Neuronal stem cell (in vitro differentiated cells): ENCODE measurements at regions not wholly inside any gene's neighbourhood (a gene's known extent, or its start where the extent isn't known, plus 50 kb on each side); places are given as distances from the start of the nearest gene placed in this dataset.

Experiments
- DNase-seq: peaks from one replicate; pipeline ENCODE4 v3.0.0-alpha.2; 2013; ENCODE audit warnings: low spot score
- H2AFZ ChIP-seq: one replicate; pipeline ENCODE4 v1.6.1; 2013; ENCODE audit warnings: mild to moderate bottlenecking, low read length, inconsistent platforms
- H2AK5ac ChIP-seq: 2 replicates; pipeline ENCODE4 v1.6.1; 2013; ENCODE audit warnings: low read depth, mild to moderate bottlenecking, inconsistent platforms, low read length, moderate library complexity, mixed read lengths
- H2BK120ac ChIP-seq: 2 replicates; pipeline ENCODE4 v1.6.1; 2013; ENCODE audit warnings: low read depth, mild to moderate bottlenecking, inconsistent platforms, low read length, moderate library complexity, mixed read lengths
- H2BK12ac ChIP-seq: one replicate; pipeline ENCODE4 v1.6.1; 2013; ENCODE audit warnings: low read length, inconsistent platforms
- H2BK15ac ChIP-seq: 2 replicates; pipeline ENCODE4 v1.6.1; 2013; ENCODE audit warnings: mild to moderate bottlenecking, low read length, inconsistent platforms, mixed read lengths
- H2BK5ac ChIP-seq: one replicate; pipeline ENCODE4 v1.6.1; 2013; ENCODE audit warnings: inconsistent platforms, mild to moderate bottlenecking, low read length, moderate library complexity
- H3K14ac ChIP-seq: one replicate; pipeline ENCODE4 v1.6.1; 2013; ENCODE audit warnings: low read length, inconsistent platforms
- H3K18ac ChIP-seq: 2 replicates; pipeline ENCODE4 v1.6.1; 2013; ENCODE audit warnings: low read length, inconsistent platforms
- H3K23ac ChIP-seq: 2 replicates; pipeline ENCODE4 v1.6.1; 2013; ENCODE audit warnings: low read depth, mild to moderate bottlenecking, mixed read lengths, low read length, inconsistent platforms; ENCODE audit not compliant: poor library complexity
- H3K27ac ChIP-seq: replicated peaks from 3 replicates; pipeline ENCODE4 v1.5.1; 2013; ENCODE audit warnings: low read length, inconsistent platforms
- H3K27me3 ChIP-seq, 3 experiments: 2 replicates each; pipeline ENCODE4 v1.6.1; 2013; ENCODE audit warnings: low read length in 3 of 3, mild to moderate bottlenecking in 2 of 3, inconsistent platforms in 1 of 3, low read depth in 1 of 3, mixed read lengths in 1 of 3, moderate library complexity in 1 of 3; ENCODE audit not compliant: control insufficient read depth in 3 of 3, insufficient read depth in 3 of 3
- H3K36me3 ChIP-seq, 2 donors: replicated peaks in 1 of 2; 2 replicates each; pipeline ENCODE4 v1.6.1; 2013; ENCODE audit warnings: low read length in 2 of 2; ENCODE audit not compliant: control insufficient read depth in 2 of 2, insufficient read depth in 2 of 2
- H3K4ac ChIP-seq: 2 replicates; pipeline ENCODE4 v1.6.1; 2013; ENCODE audit warnings: inconsistent platforms, mild to moderate bottlenecking, low read length, moderate library complexity
- H3K4me1 ChIP-seq, 2 donors: 1 replicate in 1 of 2; 2 replicates in 1 of 2; pipeline ENCODE4 v1.6.1; 2013; ENCODE audit warnings: low read length in 2 of 2, low read depth in 1 of 2; ENCODE audit not compliant: control insufficient read depth in 2 of 2, insufficient read depth in 1 of 2
- H3K4me2 ChIP-seq: one replicate; pipeline ENCODE4 v1.6.1; 2013; ENCODE audit warnings: mild to moderate bottlenecking, low read length, inconsistent platforms; ENCODE audit not compliant: insufficient read depth, poor library complexity, severe bottlenecking
- H3K4me3 ChIP-seq, 2 donors: 2 replicates each; pipeline ENCODE4 v1.5.1; 2013; ENCODE audit warnings: low read length in 2 of 2, mild to moderate bottlenecking in 2 of 2, inconsistent platforms in 1 of 2, moderate library complexity in 1 of 2
- H3K79me1 ChIP-seq: one replicate; pipeline ENCODE4 v1.6.1; 2013; ENCODE audit warnings: low read depth, mild to moderate bottlenecking, inconsistent platforms, low read length, moderate library complexity
- H3K9ac ChIP-seq: one replicate; pipeline ENCODE4 v1.6.1; 2013; ENCODE audit warnings: mild to moderate bottlenecking, low read depth, low read length, inconsistent platforms; ENCODE audit not compliant: poor library complexity
- H3K9me3 ChIP-seq, 2 donors: replicated peaks in 1 of 2; 2 replicates each; pipeline versions ENCODE3 to v1.6.1; 2013; ENCODE audit warnings: low read length in 2 of 2, mild to moderate bottlenecking in 2 of 2, inconsistent platforms in 1 of 2, low read depth in 1 of 2, mixed read lengths in 1 of 2, moderate library complexity in 1 of 2; ENCODE audit not compliant: control insufficient read depth in 2 of 2, insufficient read depth in 1 of 2
- H4K8ac ChIP-seq: one replicate; pipeline ENCODE4 v1.6.1; 2013; ENCODE audit warnings: low read depth, mild to moderate bottlenecking, inconsistent platforms, low read length, moderate library complexity
- H4K91ac ChIP-seq: one replicate; pipeline ENCODE4 v1.6.1; 2013; ENCODE audit warnings: low read length, low read depth, mild to moderate bottlenecking, inconsistent platforms; ENCODE audit not compliant: poor library complexity
- WGBS, 2 donors: extraction: QIAGEN DNeasy Blood & Tissue Kit; methylation state at CpG; one replicate each; pipeline ENCODE4 v1.1.7; 2013; ENCODE audit warnings: missing lambda C conversion rate in 2 of 2, mixed read lengths in 1 of 2; ENCODE audit not compliant: insufficient read length in 2 of 2, insufficient replicate concordance in 1 of 2; ENCODE audit errors: extremely low coverage in 2 of 2; 5-methylcytosine and 5-hydroxymethylcytosine counted together

DNA sequence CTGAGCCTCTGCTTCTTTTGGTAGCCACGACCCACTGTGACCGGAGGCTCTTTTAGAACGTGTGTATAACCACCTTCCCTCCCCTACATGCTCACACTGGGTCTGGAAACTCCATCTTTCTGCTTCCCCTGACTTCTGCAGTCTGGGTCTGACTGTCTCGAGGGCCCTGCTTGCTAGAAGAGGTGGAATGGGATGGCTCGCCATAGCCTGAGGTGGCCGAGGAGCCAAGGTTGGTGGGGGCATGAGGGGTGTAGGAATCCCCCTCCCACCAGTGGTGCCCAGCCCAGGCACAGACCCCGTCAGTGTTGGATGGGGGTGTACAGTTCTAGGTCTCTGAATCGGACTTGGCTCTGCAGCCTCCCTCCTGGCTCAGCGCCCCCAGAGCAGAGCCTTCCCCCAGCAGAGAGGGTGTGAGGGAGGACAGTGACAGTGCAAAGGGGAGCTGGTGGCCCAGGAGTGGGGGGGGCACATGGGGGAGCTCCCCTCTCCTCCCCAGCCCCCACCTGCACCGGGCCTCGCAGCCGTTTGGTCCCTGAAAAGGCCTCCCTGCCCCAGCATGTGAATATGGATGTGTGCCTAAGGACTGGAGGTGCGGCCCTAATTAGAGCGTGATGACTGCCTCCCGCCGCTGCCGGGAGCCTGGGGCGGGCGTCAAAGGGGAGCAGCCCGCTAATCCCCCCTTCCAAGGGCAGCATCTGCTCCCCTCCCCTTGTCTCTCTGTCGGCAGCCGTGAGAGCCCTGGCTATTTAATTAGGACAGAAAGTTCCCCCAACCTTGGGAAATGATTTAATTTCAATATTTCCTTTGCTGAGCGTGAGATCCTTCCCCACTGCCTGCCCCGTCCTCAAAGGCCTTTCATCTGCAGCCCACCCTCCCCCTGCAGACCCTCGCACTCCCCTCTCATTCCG, 196.2 kb upstream of the C14orf180 start:
- H3K27ac ChIP-seq = peak overlapping the region; percentile 38
- H3K9me3 ChIP-seq = no peaks in the 10 kb centered on the region
- H2AK5ac ChIP-seq = peak overlapping the region; percentile 95
- peak overlapping the region; percentile 62 for H2AFZ ChIP-seq
- peak overlapping the region; percentile 89 for H2BK120ac ChIP-seq
- H3K4me1 ChIP-seq = peaks cover 4 to 24% of the 10 kb centered on the region in 2 donors
- DNase-seq = peak; percentile 52
- no peak overlapping the region for H4K8ac ChIP-seq
- no peak overlapping the region for H4K91ac ChIP-seq
- H3K14ac ChIP-seq = peak overlapping the region; percentile 32
- peaks cover 0 to 35% (median 0%) of the 10 kb centered on the region in 3 experiments for H3K27me3 ChIP-seq
- H3K4ac ChIP-seq = peak overlapping the region; percentile 29
- no peaks in the 10 kb centered on the region for H3K36me3 ChIP-seq
- H3K23ac ChIP-seq = peak overlapping the region; percentile 70
- peak overlapping the region; percentile 99 for H2BK12ac ChIP-seq
- peak overlapping the region; percentile 95 for H2BK15ac ChIP-seq
- peak overlapping the region; percentile 68 for H2BK5ac ChIP-seq
- no CpG with 5 or more reads among the region's 26 CpGs for WGBS, 2 donors
- H3K9ac ChIP-seq = peak overlapping the region; percentile 60
- peak overlapping the region; percentile 92 for H3K18ac ChIP-seq
- no peak overlapping the region for H3K4me3 ChIP-seq
- H3K4me2 ChIP-seq = peak overlapping the region; percentile 19
- no peaks in the 10 kb centered on the region for H3K79me1 ChIP-seq

DNA sequence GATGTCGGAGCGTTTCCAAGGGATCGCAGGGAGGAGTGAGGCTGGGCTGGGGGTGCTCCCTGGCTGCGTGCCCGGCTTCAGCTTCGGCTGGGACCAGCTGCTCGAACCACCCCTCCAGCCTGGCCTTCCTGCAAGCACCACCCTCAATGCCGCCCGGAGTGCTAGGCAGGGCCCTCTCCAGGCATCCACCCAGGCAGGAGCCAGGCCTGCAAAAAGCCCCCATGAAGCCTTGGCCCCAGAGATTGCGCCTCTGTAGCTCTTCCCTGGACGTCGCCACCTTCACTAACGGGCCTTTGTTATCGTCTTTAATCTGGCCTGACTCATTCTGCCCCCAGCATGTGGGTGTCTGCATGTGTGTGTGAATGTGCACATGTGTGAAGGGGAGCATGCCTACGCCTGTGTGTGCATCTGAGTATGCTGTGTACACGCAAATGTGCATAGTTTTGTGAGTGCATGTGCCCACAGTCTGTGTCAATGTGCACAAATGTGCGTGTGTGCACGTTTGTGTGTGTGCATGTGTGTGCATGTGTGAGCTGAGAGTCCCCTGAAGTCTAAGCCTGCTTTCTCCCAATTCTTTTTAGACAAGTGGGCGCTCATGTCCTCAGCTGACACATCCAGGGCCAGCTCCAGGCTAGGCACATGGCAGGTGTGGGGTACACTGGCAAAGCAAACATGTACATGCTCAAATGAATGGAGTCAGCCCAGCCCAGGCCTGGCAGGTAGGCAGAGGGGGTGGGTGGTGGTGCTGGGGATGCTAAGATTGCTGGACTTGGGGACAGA, 195.4 kb upstream of the C14orf180 start:
- WGBS, 2 donors = no CpG with 5 or more reads among the region's 19 CpGs
- peak overlapping the region; percentile 8 for H2BK12ac ChIP-seq
- peak overlapping the region; percentile 27 for H3K18ac ChIP-seq
- H3K79me1 ChIP-seq = peaks cover 2% of the 10 kb centered on the region
- H2BK120ac ChIP-seq = peak overlapping the region; percentile 27
- peak overlapping the region; percentile 2 for H3K9ac ChIP-seq
- peaks cover 0 to 35% (median 0%) of the 10 kb centered on the region in 3 experiments for H3K27me3 ChIP-seq
- no peak overlapping the region for H4K8ac ChIP-seq
- DNase-seq = peak; percentile 37
- H4K91ac ChIP-seq = peak overlapping the region; percentile 0
- H2AK5ac ChIP-seq = peak overlapping the region; percentile 78
- H3K9me3 ChIP-seq = no peaks in the 10 kb centered on the region
- H3K23ac ChIP-seq = peak overlapping the region; percentile 2
- H3K36me3 ChIP-seq = no peaks in the 10 kb centered on the region
- peaks cover 4 to 24% of the 10 kb centered on the region in 2 donors for H3K4me1 ChIP-seq
- peak overlapping the region; percentile 27 for H2BK5ac ChIP-seq
- H3K4me3 ChIP-seq = peak overlapping the region in 1 of 2 donors; percentile 10
- H3K14ac ChIP-seq = no peak overlapping the region
- peak overlapping the region; percentile 38 for H3K27ac ChIP-seq
- peak overlapping the region; percentile 62 for H2AFZ ChIP-seq
- H3K4me2 ChIP-seq = peak overlapping the region; percentile 19
- peak overlapping the region; percentile 71 for H2BK15ac ChIP-seq
- no peak overlapping the region for H3K4ac ChIP-seq

DNA sequence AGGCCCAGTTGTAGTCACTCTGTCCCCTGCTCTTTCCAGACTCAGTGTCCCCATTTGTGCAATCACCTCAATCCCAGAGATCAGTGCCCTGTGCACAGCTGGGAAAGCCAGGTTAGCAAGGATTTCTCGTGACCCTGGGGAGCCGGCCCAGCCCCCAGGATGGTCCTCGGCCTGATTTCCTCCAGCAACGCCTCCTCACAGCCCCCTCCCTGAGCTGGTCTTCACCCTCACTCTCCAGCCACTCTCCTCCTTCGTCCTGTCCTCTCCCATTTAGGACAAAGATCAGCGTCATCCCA, 194.8 kb upstream of the C14orf180 start:
- Histone ChIP-seq H2BK120ac (peak overlapping the region; percentile 0), H3K14ac (no peak overlapping the region), H2AK5ac (peak overlapping the region; percentile 78), H3K4ac (no peak overlapping the region), H3K4me3 (no peak overlapping the region), H2AFZ (no peak overlapping the region), H2BK12ac (peak overlapping the region; percentile 8), H3K18ac (peak overlapping the region; percentile 27), H3K4me1 (peaks cover 4 to 24% of the 10 kb centered on the region in 2 donors), H3K9ac (no peak overlapping the region), H3K4me2 (no peak overlapping the region), H4K8ac (no peak overlapping the region), H3K27me3 (peaks cover 0 to 39% (median 0%) of the 10 kb centered on the region in 3 experiments), H3K23ac (peak overlapping the region; percentile 2), H3K36me3 (no peaks in the 10 kb centered on the region), H3K27ac (no peak overlapping the region), H2BK5ac (peak overlapping the region; percentile 1), H3K79me1 (peaks cover 2% of the 10 kb centered on the region), H4K91ac (peak overlapping the region; percentile 0), H2BK15ac (peak overlapping the region; percentile 71), H3K9me3 (no peaks in the 10 kb centered on the region)
- DNase-seq = no peak
- no CpG with 5 or more reads among the region's 6 CpGs for WGBS, 2 donors

DNA sequence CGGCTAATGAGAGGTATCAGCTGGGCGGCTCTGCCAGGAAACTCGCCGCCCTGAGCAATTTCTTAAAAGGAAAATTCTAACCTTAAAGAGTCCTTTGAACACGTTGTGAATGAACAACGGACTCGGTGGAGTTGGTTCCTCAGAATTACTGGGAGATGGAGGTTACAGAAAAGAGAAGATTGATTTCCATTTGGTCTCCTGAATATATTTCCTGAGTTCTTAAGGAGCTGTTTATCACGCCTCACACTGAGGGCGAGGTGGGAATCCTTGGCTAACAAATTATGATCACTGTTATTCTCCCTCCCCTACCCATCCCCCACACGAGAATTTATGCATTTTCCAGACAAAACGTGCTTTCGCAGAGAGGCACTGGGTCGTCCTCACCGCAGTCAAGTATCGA, 194.5 kb upstream of the C14orf180 start:
- Histone ChIP-seq H2AFZ (no peak overlapping the region), H3K4me1 (peaks cover 4 to 24% of the 10 kb centered on the region in 2 donors), H2BK5ac (no peak overlapping the region), H3K79me1 (peaks cover 2% of the 10 kb centered on the region), H3K18ac (peak overlapping the region; percentile 70), H4K8ac (no peak overlapping the region), H3K9ac (no peak overlapping the region), H2BK12ac (no peak overlapping the region), H3K14ac (no peak overlapping the region), H3K4me2 (no peak overlapping the region), H4K91ac (peak overlapping the region; percentile 40), H2AK5ac (peak overlapping the region; percentile 36), H3K4me3 (no peak overlapping the region), H3K23ac (no peak overlapping the region), H3K27ac (no peak overlapping the region), H3K9me3 (no peaks in the 10 kb centered on the region), H2BK15ac (no peak overlapping the region), H2BK120ac (peak overlapping the region; percentile 0), H3K27me3 (peaks cover 0 to 40% (median 0%) of the 10 kb centered on the region in 3 experiments), H3K4ac (no peak overlapping the region), H3K36me3 (no peaks in the 10 kb centered on the region)
- DNase-seq = no peak
- no CpG with 5 or more reads among the region's 15 CpGs for WGBS, 2 donors
